ENCODE measurements at regions not wholly inside any gene's neighbourhood (a gene's known extent, or its start where the extent isn't known, plus 50 kb on each side); places are given as distances from the start of the nearest gene placed in this dataset.

GRCh38 chr5:158563760-158564390, 535.8 kb downstream of the EBF1 start:
- in situ Hi-C loops (cut with HindIII; ENCODE audit: low sequenced_read_pairs), result no loop called here
- DNase-seq (ENCODE audit: low spot score), result no peak

DNA sequence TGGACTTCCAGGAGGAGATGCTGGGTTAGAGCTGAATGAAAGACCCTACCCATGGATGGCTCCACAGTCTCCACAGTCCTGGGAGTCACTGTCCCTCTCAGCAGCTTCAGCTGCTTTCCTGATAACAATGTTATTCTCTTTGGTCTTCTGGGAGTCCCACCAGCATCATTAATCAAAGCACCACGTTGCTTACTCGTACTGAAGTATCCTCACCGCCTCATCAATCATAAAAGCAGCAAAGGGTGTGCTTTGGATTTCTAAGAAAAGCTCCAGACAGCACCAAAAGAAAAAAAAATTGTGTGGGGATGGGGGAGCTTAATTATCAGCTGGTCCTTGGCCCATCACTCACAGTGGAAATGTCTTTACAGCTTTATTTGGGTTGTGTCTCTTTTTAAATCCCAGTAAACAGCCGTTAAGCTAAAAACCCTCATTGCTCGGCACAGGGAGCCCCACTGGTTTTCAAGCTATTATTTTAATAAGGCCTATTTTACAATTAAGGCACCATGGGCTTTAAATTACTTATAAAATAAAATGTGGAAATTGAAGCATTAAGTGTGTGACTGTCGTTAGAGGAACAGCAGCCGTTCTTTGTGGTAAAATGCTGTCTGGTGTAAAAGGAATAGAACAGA, 538.0 kb downstream of the EBF1 start:
- in situ Hi-C loops (cut with HindIII; ENCODE audit: low sequenced_read_pairs), result no loop called here
- no peak for DNase-seq (ENCODE audit: low spot score)

DNA sequence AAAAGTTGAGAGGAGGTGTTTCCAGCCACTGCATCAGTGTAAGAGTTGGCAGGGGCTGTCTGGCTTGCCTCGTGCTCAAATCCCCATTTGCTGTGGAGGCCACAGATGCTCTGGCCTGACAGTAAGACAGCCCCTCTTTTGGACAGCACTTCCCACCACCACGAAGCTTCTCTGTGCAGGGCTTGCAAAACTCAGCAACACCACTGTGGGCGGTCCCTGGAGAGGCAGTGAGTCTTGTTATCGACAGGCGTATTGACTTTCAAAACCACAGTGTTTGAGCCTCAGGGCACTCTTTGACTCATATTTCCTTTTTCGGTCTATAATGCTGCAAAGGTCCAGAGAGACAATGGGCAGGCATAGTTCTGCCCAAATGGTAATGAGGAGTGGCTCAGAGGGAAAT, 539.5 kb downstream of the EBF1 start:
- DNase-seq (ENCODE audit: low spot score), result no peak

DNA sequence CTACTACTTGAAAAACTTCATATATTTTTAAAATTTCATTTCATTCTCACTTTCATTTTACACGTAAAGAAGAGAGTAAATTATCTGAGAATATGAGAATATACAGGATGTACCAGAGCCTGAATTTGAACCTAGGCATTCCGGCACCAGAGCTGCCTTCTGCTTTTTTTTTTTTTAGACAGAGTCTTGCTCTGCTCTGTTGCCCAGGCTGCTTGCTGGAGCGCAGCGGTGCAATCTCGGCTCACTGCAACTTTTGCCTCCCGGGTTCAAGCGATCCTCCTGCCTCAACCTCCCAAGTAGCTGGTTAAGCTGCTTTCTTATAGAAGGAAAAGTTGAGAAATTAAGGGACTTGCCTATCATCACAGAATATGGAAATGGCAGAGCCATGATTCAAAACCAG, 540.1 kb downstream of the EBF1 start:
- DNase-seq (ENCODE audit: low spot score), result no peak
- in situ Hi-C loops (cut with HindIII; ENCODE audit: low sequenced_read_pairs), result no loop called here

More for the DNA sequence above, 539.5 kb downstream of the EBF1 start:
- in situ Hi-C loops (cut with HindIII; ENCODE audit: low sequenced_read_pairs), result no loop called here

- DNase-seq (ENCODE audit: low spot score), result no peak
- in situ Hi-C loops (cut with HindIII; ENCODE audit: low sequenced_read_pairs), result no loop called here
Measured at GRCh38 chr5:158559066-158559465, 540.6 kb downstream of the EBF1 start.

DNA sequence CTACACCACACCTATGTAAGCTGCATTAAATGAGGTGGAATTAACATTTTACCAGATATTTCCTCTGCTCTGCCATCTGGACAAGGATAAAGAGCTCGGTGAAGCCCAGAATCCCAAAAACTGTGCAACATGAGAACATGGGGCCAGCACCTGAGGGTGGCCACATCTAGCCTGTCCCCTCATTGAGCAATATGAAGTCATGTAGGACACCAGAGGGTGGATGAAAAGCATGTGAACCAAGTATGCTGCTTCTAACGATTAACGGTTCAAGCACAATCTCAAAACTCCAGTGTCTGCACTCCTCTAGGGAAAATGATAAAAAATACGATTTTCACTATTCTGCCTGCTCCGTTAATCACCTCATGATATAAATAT, 545.8 kb downstream of the EBF1 start:
- DNase-seq (ENCODE audit: low spot score), result no peak
- in situ Hi-C loops (cut with HindIII; ENCODE audit: low sequenced_read_pairs), result no loop called here

- no peak for DNase-seq (ENCODE audit: low spot score)
- in situ Hi-C loops (cut with HindIII; ENCODE audit: low sequenced_read_pairs), result no loop called here
Measured at GRCh38 chr5:158553195-158553961, 546.3 kb downstream of the EBF1 start.

GRCh38 chr5:158552241-158552640, 547.5 kb downstream of the EBF1 start:
- in situ Hi-C loops (cut with HindIII; ENCODE audit: low sequenced_read_pairs), result no loop called here
- DNase-seq (ENCODE audit: low spot score), result no peak

GRCh38 chr5:158549311-158549710, 550.4 kb downstream of the EBF1 start:
- DNase-seq (ENCODE audit: low spot score), result no peak
- in situ Hi-C loops (cut with HindIII; ENCODE audit: low sequenced_read_pairs), result no loop called here

- DNase-seq (ENCODE audit: low spot score), result no peak
- in situ Hi-C loops (cut with HindIII; ENCODE audit: low sequenced_read_pairs), result no loop called here
Measured at GRCh38 chr5:158546748-158547147, 553.0 kb downstream of the EBF1 start.

- in situ Hi-C loops (cut with HindIII; ENCODE audit: low sequenced_read_pairs), result no loop called here
- no peak for DNase-seq (ENCODE audit: low spot score)
Measured at GRCh38 chr5:158545949-158546530, 553.7 kb downstream of the EBF1 start.

DNA sequence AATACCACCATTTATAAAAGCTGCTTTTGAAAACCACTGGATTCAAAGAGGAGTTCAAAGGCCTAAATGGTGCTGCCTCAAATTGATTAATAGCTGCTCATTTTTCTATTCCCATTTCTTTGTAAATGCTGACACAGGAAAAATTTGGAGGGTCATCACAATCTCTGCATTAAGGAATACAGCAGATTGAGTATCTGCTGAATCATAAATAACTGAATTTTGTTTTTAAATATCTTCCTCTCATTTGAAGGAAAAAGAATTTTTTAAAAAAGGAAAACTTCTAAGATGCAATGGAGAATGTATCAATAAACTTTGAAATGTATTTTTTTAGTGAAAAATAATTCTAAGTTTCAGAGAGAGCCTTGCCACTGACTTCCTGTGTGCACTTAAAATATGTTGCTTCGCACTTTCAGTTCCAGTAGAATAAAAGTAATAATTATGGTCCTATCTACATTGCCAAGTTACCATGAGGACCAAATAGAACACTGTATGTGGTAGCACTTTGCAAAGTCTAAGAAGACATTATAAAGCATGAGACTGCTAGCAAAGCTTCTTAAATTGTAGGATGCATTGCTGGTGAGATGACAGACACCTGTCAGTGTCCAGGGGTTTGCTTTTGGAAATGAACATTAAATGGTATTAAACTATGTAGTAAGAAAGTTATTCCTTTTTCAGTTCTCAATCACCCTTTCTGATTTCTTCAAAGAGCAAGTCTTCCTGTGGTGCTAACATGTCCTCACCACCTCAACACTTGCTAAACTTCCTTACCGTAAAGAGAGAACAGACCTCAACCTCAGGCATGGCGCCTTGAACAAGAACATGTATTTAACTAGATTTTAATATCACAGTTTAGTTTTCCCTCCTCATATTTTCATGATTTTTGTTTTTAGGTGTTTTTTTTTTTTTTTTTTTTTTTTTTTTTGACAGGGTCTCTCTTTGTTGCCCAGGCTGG, 555.1 kb downstream of the EBF1 start:
- in situ Hi-C loops (cut with HindIII; ENCODE audit: low sequenced_read_pairs), result no loop called here
- DNase-seq (ENCODE audit: low spot score), result no peak

DNA sequence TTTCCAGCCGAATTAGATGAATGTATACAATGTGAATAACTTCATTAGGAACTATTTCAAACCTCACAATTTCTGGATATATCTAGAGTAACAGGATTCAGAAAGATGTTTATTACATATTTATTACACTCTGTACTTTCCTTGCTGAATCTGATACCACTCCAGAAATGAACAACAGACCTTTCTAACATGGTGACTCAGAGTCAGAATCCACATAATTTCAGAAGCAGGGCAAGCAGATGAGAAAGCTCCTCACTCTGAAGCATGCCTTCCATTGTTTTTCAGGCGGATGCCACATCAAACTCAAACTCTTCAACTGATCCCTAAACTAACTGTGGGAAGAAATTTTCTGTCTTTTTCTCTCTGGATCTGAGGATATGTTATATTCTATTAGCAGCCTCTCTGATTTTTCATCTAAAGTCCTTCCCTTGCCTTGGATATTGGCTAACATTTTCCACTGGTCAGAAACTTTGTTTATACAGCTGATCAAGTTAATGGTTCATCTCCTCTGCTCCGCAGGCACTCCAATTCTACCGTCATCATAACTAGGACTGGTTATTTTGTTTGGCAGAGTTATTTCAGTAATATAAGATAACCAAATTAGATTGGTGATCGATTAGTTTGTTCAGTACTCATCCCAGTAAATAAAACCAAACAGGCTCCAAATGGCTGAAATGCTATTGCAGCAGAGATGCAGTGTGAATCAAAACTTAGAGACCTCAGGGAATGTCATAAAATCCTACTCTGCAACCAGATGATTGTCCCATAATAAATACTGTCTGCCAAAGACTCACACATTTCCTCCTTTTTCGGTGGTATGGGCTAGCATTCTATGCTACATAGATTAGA, 556.0 kb downstream of the EBF1 start:
- DNase-seq (ENCODE audit: low spot score), result no peak
- in situ Hi-C loops (cut with HindIII; ENCODE audit: low sequenced_read_pairs), result no loop called here

- in situ Hi-C loops (cut with HindIII; ENCODE audit: low sequenced_read_pairs), result no loop called here
- no peak for DNase-seq (ENCODE audit: low spot score)
Measured at GRCh38 chr5:158541536-158542297, 558.0 kb downstream of the EBF1 start.

GRCh38 chr5:158538506-158539074, 561.1 kb downstream of the EBF1 start:
- in situ Hi-C loops (cut with HindIII; ENCODE audit: low sequenced_read_pairs), result no loop called here
- no peak for DNase-seq (ENCODE audit: low spot score)

GRCh38 chr5:158537366-158537765, 562.4 kb downstream of the EBF1 start:
- in situ Hi-C loops (cut with HindIII; ENCODE audit: low sequenced_read_pairs), result no loop called here
- no peak for DNase-seq (ENCODE audit: low spot score)

DNA sequence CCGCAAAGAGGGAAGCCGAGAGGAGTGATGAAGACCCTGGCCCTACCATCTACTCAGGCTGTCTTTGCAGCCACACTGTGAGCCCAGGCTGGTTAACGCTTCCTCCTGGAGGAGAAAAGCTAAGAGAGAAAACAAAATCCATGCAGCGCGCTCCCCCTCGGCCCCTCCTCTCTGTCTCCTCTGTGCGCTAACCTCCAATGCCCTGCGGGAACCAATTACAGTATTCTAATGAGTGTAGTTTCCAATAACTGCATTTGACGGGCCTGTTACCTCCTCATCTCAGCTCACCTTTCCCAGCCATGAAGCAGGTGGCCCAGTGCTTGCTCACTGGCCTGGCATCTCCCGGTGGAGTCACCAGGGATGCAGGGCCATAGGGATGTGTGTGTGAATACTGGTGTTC, 565.5 kb downstream of the EBF1 start:
- in situ Hi-C loops (cut with HindIII; ENCODE audit: low sequenced_read_pairs), result no loop called here
- no peak for DNase-seq (ENCODE audit: low spot score)

Data from G401 (cell line).